COR-L47 (cell line): ENCODE measurements at regions not wholly inside any gene's neighbourhood (a gene's known extent, or its start where the extent isn't known, plus 50 kb on each side); places are given as distances from the start of the nearest gene placed in this dataset.

Experiments used
- DNase-seq: peaks from one replicate; lab custom pipeline; 2025; lab: John Stamatoyannopoulos, UW

- no peak for DNase-seq
Observed at GRCh38 chr5:39475881-39476842, 51.4 kb upstream of the DAB2 start.

- DNase-seq = no peak
Observed at GRCh38 chr5:39475159-39475571, 50.4 kb upstream of the DAB2 start.
